Hematopoietic multipotent progenitor cell treated with erythropoietin and hydrocortisone succinate and interleukin-3 and kit ligand, for 8 days (in vitro differentiated cells): ENCODE measurements at regions not wholly inside any gene's neighbourhood (a gene's known extent, or its start where the extent isn't known, plus 50 kb on each side); places are given as distances from the start of the nearest gene placed in this dataset.
A peak's percentile ranks its signal among the peaks of the same experiment; 100 is the strongest.

ENCODE experiments used
- DNase-seq: peaks from one replicate; pipeline ENCODE4 v3.0.0-alpha.2; 2015

- no peak for DNase-seq
Measured at GRCh38 chr21:14869984-14870852, 194.6 kb downstream of the NRIP1 start.

DNA sequence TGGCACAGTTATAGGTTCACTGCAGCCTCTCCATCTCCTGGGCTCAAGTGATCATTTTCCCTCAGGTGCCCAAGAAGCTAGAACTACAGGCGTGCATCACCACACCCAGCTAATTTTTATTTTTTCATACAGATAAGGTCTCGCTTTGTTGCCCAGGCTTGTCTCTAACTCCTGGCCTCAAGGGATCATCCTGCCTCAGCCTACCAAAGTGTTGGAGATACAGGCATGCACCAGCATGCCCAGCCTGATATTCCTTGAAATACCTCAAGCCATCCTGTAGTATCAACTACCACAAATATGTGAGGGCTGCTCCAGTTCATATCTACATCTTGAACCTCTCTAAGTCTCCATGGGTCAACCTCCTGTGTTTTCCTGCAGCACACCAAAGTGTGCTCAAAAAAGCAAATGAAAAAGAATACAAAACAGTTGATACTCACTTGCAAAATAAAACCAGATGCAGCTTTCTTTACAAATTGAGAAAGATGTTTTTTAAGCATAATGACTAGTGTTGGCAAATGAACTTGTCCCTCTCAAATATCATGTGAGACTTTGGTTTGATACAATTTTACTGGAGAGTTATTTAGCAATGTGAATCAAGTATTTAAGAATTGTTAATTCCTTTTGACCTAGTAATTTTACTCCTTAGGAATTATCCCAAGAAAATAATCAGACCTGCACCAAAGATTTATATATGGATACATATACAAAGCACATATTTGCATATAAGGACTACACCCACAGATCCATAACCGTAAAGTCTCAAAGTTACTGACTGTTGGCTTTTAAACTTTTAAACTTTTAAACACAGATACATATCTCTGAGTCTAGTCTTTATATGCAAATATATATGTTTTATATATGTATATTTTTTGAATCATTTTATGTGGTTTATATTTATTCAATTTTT is 197.7 kb downstream of the NRIP1 start:
- DNase-seq = no peak

- peak; percentile 64 for DNase-seq
Measured at GRCh38 chr21:14864211-14865021, 200.4 kb downstream of the NRIP1 start.

GRCh38 chr21:14863745-14864210 is 201.0 kb downstream of the NRIP1 start:
- peak; percentile 59 for DNase-seq

- DNase-seq = peak; percentile 26
Measured at GRCh38 chr21:14862794-14863720, 201.7 kb downstream of the NRIP1 start.

- no peak for DNase-seq
Measured at GRCh38 chr21:14858311-14858710, 206.5 kb downstream of the NRIP1 start.

- DNase-seq = no peak
Measured at GRCh38 chr21:14857529-14857928, 207.3 kb downstream of the NRIP1 start.

DNA sequence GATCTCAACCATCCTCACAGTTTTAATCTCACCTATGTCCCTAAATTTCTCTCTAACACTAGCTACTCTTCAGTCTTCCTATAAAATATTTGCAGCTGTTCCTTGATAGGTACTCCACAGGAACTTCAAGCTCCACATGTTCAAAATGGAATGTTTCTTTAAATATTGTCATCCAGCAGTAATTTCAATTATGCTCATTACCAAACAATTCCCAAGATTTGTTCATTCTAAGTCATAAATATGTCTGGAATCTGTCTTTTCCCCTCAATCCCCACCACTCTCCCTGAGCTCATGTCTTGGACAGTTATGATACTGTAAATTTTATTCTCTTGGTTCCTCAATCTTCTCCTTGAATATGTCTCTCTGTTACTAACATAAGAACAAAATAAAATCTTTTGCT is 214.4 kb downstream of the NRIP1 start:
- DNase-seq = no peak

- DNase-seq = no peak
Measured at GRCh38 chr21:14846621-14847020, 218.2 kb downstream of the NRIP1 start.

GRCh38 chr21:14844001-14844400 is 220.8 kb downstream of the NRIP1 start:
- no peak for DNase-seq

DNA sequence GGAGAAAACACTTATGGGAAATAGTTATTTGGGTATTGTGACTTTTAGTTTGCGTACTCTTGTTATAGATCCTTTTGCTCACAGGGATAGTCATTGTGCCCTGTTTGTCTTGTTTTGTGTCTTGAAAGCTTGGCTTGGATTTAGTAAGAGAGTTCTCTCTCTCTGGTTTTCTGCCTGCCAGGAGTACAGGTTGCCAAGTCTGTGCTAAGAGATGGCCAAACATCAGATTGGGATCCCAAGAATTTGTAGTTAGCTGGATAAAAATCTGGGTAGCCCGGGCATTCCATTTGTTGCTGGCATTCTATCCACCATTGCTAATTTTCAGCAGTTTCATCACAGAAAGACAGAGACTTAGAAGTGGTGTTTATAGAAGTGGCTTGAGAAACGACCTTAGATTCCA is 222.2 kb downstream of the NRIP1 start:
- DNase-seq = no peak

DNA sequence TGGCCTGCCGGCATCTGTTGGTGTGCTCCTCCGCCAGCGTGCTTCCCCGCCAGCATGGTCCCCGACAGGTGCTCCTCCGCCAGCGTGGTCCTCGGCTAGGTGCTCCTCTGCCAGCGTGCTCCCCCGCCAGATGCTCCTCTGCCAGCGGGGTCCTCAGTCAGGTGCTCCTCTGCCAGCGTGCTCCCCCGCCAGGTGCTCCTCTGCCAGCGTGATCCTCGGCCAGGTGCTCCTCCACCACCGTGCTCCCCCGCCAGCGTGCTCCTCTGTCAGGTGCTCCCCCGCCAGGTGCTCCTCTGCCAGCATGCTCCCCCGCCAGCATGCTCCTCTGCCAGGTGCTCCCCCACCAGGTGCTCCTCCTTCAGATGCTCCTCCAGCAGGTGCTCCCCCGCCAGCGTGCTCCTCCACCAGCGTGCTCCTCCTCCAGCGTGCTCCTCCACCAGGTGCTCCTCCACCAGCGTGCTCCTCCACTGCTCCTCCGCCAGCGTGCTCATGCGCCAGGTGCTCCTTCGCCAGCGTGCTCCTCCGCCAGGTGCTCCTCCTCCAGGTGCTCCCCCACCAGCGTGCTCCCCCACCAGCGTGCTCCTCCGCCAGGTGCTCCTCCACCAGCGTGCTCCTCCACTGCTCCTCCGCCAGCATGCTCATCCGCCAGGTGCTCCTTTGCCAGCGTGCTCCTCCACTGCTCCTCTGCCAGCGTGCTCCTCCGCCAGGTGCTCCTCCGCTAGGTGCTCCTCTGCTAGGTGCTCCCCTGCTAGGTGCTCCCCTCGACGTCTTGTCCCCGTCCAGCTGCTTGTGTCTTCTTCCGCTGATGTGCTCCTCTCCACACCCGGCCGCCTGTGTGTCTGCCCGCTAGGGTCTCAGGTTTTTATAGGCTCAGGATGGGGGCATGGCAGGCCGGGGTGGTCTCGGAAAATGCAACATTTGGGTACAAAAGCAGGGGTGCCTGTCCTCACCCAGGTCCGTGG is 223.0 kb downstream of the NRIP1 start:
- no peak for DNase-seq

- DNase-seq = no peak
Measured at GRCh38 chr21:14838400-14838799, 226.4 kb downstream of the NRIP1 start.

GRCh38 chr21:14836950-14837349 is 227.8 kb downstream of the NRIP1 start:
- DNase-seq = no peak

DNA sequence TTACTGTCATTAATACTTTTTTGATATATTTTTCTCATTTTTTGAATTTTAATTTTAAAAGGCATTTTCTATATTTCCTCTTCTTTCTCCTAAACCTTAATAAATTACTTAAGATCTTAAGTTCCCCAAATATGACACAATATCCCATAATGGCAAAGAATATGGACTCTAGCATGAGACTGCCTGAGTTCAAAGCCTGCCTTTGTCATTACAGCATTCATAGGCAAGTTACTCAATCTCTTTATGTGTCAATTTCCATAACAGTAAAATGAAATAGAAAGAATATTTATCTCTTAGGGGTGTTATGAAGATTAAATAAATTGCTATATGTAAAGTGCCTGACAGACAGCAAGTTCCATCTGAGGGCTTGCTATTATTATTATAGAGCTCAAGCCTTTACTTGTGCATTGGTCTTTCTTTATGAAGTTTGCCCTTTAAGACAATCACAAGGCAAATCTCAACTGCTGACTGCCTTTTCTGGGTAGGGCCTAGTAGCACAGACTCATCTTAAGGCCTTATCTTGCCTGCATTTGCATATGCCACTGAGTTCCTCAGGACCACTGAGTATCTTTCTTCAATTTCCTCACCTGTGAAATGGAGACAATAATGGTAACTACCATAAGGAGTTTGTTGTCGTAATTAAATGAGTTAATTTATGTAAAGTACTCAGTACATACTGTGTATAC is 231.0 kb downstream of the NRIP1 start:
- no peak for DNase-seq

DNA sequence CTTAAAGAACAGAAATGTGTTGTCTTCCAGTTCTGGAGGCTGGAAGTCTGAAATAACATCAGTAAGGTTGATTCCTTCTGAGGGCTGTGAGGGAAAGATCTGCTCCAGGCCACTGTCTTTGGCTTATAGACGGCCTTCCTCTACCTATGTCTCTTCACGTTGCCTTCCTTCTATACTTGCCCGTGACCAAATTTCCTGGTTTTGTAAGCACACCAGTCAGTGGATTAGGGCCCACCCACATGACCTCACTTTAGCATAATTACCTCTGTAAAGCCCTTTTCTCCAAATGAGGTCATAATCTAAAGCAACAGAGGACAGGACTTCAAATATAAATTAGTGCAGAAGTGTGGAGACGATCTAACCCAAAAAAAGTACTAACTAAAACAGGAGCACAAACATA is 231.6 kb downstream of the NRIP1 start:
- no peak for DNase-seq

GRCh38 chr21:14830307-14830706 is 234.5 kb downstream of the NRIP1 start:
- no peak for DNase-seq

GRCh38 chr21:14829685-14830084 is 235.1 kb downstream of the NRIP1 start:
- DNase-seq = no peak

- no peak for DNase-seq
Measured at GRCh38 chr21:14827468-14827867, 237.3 kb downstream of the NRIP1 start.

DNA sequence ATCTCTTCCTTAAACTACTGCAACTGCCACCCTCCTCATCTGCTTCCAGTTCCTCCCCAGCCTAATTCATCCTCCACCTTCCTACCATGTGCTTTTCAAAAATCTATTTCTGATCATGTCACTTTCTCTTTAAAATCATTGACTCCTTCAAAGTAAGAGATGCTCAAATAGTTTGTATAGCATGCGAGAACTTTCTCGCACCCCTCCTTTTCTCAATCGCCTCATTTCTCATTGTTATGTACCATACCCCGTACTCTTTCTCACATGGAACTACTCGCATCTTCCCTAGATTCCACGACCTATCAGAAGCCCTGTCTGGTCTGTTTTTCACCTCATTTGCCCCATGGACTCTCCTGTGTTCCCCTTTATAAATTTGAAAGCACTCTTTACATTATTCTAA is 238.2 kb downstream of the NRIP1 start:
- no peak for DNase-seq
